IMR-90 (cell line): ENCODE measurements at regions not wholly inside any gene's neighbourhood (a gene's known extent, or its start where the extent isn't known, plus 50 kb on each side); places are given as distances from the start of the nearest gene placed in this dataset.

ENCODE experiments used
- ATAC-seq: fragments of 200-7000 bp; cut with Tn5 transposase; 2 replicates; pipeline ENCODE4 v1.9.1; 2020; ENCODE audit warnings: low read depth, mild to moderate bottlenecking, moderate library complexity
- BruUV-seq: library from RNA; stranded (reverse); fragments of 400-500 nt; replicated peaks from 2 replicates; lab custom pipeline; 2021; lab: Mats Ljungman, UMichigan
- CTCF ChIA-PET: fragments of 300-600 bp; formaldehyde crosslinking; extraction: SDS; loops from one replicate; lab custom pipeline; 2021; ENCODE audit warnings: antibody characterized with exemption; lab: Yijun Ruan, JAX
- POLR2A ChIA-PET: fragments of 300-600 bp; sonication (Branson Sonifier 250); formaldehyde crosslinking; loops from one replicate; lab custom pipeline; 2022; ENCODE audit warnings: antibody characterized with exemption; ENCODE audit not compliant: unreplicated experiment; lab: Charles Lee
- DNase-seq: peaks from one replicate; pipeline ENCODE4 v3.0.0; 2013
- H2AFZ ChIP-seq: replicated peaks from 2 replicates; pipeline ENCODE3; 2013; ENCODE audit warnings: low read length, mild to moderate bottlenecking; ENCODE audit not compliant: poor library complexity
- H2AK5ac ChIP-seq: 2 replicates; pipeline ENCODE4 v1.6.1; 2013; ENCODE audit warnings: low read depth, low read length, inconsistent platforms
- H2AK9ac ChIP-seq: replicated peaks from 2 replicates; pipeline ENCODE3; 2013; ENCODE audit warnings: mild to moderate bottlenecking, low read depth, low read length, moderate library complexity; ENCODE audit not compliant: poor library complexity
- H2BK120ac ChIP-seq: 2 replicates; pipeline ENCODE4 v1.6.1; 2013; ENCODE audit warnings: low read depth, low read length, inconsistent platforms
- H2BK15ac ChIP-seq: 3 replicates; pipeline ENCODE4 v1.6.1; 2013; ENCODE audit warnings: low read depth, low read length, inconsistent platforms
- H2BK20ac ChIP-seq: 2 replicates; pipeline ENCODE4 v1.6.1; 2013; ENCODE audit warnings: low read depth, mild to moderate bottlenecking, inconsistent platforms, low read length, moderate library complexity
- H2BK5ac ChIP-seq: 2 replicates; pipeline ENCODE4 v1.6.1; 2013; ENCODE audit warnings: mild to moderate bottlenecking, low read depth, low read length, inconsistent platforms; ENCODE audit not compliant: poor library complexity, severe bottlenecking
- H3K14ac ChIP-seq: replicated peaks from 2 replicates; pipeline ENCODE4 v1.6.1; 2013; ENCODE audit warnings: low read depth, low read length, inconsistent platforms
- H3K18ac ChIP-seq: 2 replicates; pipeline ENCODE4 v1.6.1; 2013; ENCODE audit warnings: low read depth, low read length, control low read depth
- H3K23ac ChIP-seq: 2 replicates; pipeline ENCODE4 v1.6.1; 2013; ENCODE audit warnings: low read depth, low read length, inconsistent platforms
- H3K27ac ChIP-seq: 2 replicates; pipeline ENCODE4 v1.5.1; 2013; ENCODE audit warnings: mild to moderate bottlenecking, control low read depth, low read length; ENCODE audit not compliant: insufficient read depth
- H3K27me3 ChIP-seq: 2 replicates; pipeline ENCODE4 v1.6.1; 2013; ENCODE audit warnings: low read length; ENCODE audit not compliant: control insufficient read depth, insufficient read depth
- H3K36me3 ChIP-seq: 2 replicates; pipeline ENCODE4 v1.6.1; 2013; ENCODE audit warnings: low read length, mixed read lengths; ENCODE audit not compliant: control insufficient read depth, insufficient read depth
- H3K4ac ChIP-seq: 2 replicates; pipeline ENCODE4 v1.6.1; 2013; ENCODE audit warnings: low read depth, low read length, inconsistent platforms
- H3K4me1 ChIP-seq: 2 replicates; pipeline ENCODE4 v1.6.1; 2013; ENCODE audit warnings: low read length, mixed read lengths; ENCODE audit not compliant: control insufficient read depth, insufficient read depth
- H3K4me2 ChIP-seq: 2 replicates; pipeline ENCODE4 v1.6.1; 2013; ENCODE audit warnings: low read depth, mild to moderate bottlenecking, control low read depth, low read length, moderate library complexity
- H3K4me3 ChIP-seq: 2 replicates; pipeline ENCODE4 v1.5.1; 2013; ENCODE audit warnings: low read depth, mild to moderate bottlenecking, control low read depth, low read length, moderate library complexity; ENCODE audit not compliant: insufficient read depth
- H3K56ac ChIP-seq: 2 replicates; pipeline ENCODE4 v1.6.1; 2013; ENCODE audit warnings: low read length, inconsistent platforms; ENCODE audit not compliant: insufficient read depth; ENCODE audit errors: extremely low read depth
- H3K79me1 ChIP-seq, 2 experiments: 2 replicates each; pipeline ENCODE4 v1.6.1; 2013; ENCODE audit warnings: low read length in 2 of 2, inconsistent platforms in 1 of 2, low read depth in 1 of 2
- H3K9ac ChIP-seq: 2 replicates; pipeline ENCODE4 v1.6.1; 2013; ENCODE audit warnings: low read depth, low read length, control low read depth
- H3K9me1 ChIP-seq: 2 replicates; pipeline ENCODE4 v1.6.1; 2013; ENCODE audit warnings: low read length, inconsistent platforms; ENCODE audit not compliant: insufficient read depth
- H3K9me3 ChIP-seq: 2 replicates; pipeline ENCODE4 v1.6.1; 2013; ENCODE audit warnings: low read length; ENCODE audit not compliant: control insufficient read depth, insufficient read depth
- H4K20me1 ChIP-seq: 2 replicates; pipeline ENCODE4 v1.6.1; 2013; ENCODE audit warnings: low read length, inconsistent platforms; ENCODE audit not compliant: insufficient read depth
- H4K5ac ChIP-seq: 2 replicates; pipeline ENCODE4 v1.6.1; 2013; ENCODE audit warnings: mild to moderate bottlenecking, low read depth, low read length, control low read depth
- H4K8ac ChIP-seq, 2 experiments: 2 replicates each; pipeline ENCODE4 v1.6.1; 2013; ENCODE audit warnings: low read depth in 2 of 2, low read length in 2 of 2, control low read depth in 1 of 2, inconsistent platforms in 1 of 2
- H4K91ac ChIP-seq: 2 replicates; pipeline ENCODE4 v1.6.1; 2013; ENCODE audit warnings: low read depth, low read length, inconsistent platforms; ENCODE audit not compliant: insufficient read depth
- CEBPB ChIP-seq: IDR thresholded peaks from 2 replicates; pipeline ENCODE4 v1.6.1; 2012; ENCODE audit warnings: low read depth, low read length, improper control_type of control experiment
- FOS ChIP-seq: fragments of 150-350 bp; IDR thresholded peaks from 2 replicates; pipeline ENCODE4 v1.6.1; 2016; ENCODE audit warnings: low read depth, low read length
- MXI1 ChIP-seq: IDR thresholded peaks from 2 replicates; pipeline ENCODE4 v1.6.1; 2012; ENCODE audit warnings: low read depth, mild to moderate bottlenecking, low read length, moderate library complexity, borderline replicate concordance
- WGBS, 2 experiments: methylation state at CpG; one replicate each; pipeline versions ENCODE4 v1.1.5 to v1.1.7; 2013; ENCODE audit warnings: missing lambda C conversion rate in 2 of 2; ENCODE audit not compliant: insufficient read length in 1 of 2; ENCODE audit errors: extremely low coverage in 2 of 2; 5-methylcytosine and 5-hydroxymethylcytosine counted together
- dilution Hi-C: fragments of 300-500 bp; cut with HindIII; formaldehyde crosslinking; loops from one replicate; pipeline ENCODE4 v1.14.3; 2018; ENCODE audit warnings: low sequenced_read_pairs; ENCODE audit not compliant: unreplicated experiment
- in situ Hi-C: fragments of 300-500 bp; cut with MboI; formaldehyde crosslinking; loops from 3 replicates; pipeline ENCODE4 v1.14.3; 2019; ENCODE audit warnings: low sequenced_read_pairs, inconsistent platforms, mixed read lengths
- intact Hi-C: fragments of 100-400 bp; cut with micrococcal nuclease; formaldehyde crosslinking; loops from 2 replicates; pipeline ENCODE4 v1.10.0; 2022

DNA sequence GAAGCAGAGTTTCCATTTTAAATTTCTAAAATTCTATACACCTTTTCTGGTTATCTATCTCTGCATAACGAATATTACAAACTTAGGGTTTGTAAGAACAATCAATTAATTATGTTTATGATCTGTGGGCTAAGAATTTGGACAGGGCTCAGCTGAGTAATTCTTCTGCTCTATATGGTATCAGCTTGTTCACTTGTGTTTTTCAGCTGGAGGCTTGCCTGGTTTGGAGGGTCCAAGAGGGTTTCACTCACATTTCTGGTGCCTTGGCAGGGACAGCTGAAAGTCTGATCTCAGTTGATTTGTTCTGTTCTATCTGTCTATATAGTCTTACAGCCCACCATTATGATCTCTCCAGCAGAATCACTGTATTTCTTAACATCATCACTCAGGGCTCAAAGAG is 57.8 kb upstream of the ADGRA3 start:
- no peak overlapping the region for H3K23ac ChIP-seq
- CTCF ChIA-PET = no interaction called here
- no TSS peak for BruUV-seq

More for the DNA sequence above, 57.8 kb upstream of the ADGRA3 start:
- Histone ChIP-seq H3K9me1 (no peaks in the 10 kb centered on the region), H3K79me1 (no peaks in the 10 kb centered on the region), H3K14ac (no peak overlapping the region), H3K4me1 (no peaks in the 10 kb centered on the region), H3K4me3 (no peak overlapping the region), H2AFZ (no peak overlapping the region), H4K20me1 (no peaks in the 10 kb centered on the region), H3K4me2 (no peak overlapping the region), H3K27me3 (no peaks in the 10 kb centered on the region), H3K9ac (no peak overlapping the region), H3K56ac (no peak overlapping the region), H2BK15ac (no peak overlapping the region), H2BK120ac (no peak overlapping the region), H3K18ac (no peak overlapping the region), H2BK20ac (no peak overlapping the region), H4K91ac (no peak overlapping the region), H2BK5ac (no peak overlapping the region), H2AK5ac (no peak overlapping the region), H3K4ac (no peak overlapping the region), H4K8ac (no peak overlapping the region), H4K5ac (no peak overlapping the region), H3K9me3 (no peaks in the 10 kb centered on the region), H2AK9ac (no peak overlapping the region), H3K27ac (no peak overlapping the region), H3K36me3 (no peaks in the 10 kb centered on the region)
- POLR2A ChIA-PET = no interaction called here
- in situ Hi-C loops = no loop called here
- dilution Hi-C loops = no loop called here
- ATAC-seq (no peak), DNase-seq (no peak)
- intact Hi-C loops = no loop called here
- WGBS, 2 experiments = no CpG with 5 or more reads among the region's 1 CpG
- TF ChIP-seq FOS (no peak), MXI1 (no peak), CEBPB (no peak)
